HG03469 (cell line): ENCODE measurements at regions not wholly inside any gene's neighbourhood (a gene's known extent, or its start where the extent isn't known, plus 50 kb on each side); places are given as distances from the start of the nearest gene placed in this dataset.

ENCODE experiments used
- ATAC-seq: cut with Tn5 transposase; IDR thresholded peaks from one replicate; pipeline ENCODE4 v1.9.1; 2021; ENCODE audit warnings: mild to moderate bottlenecking, moderate library complexity, moderate number of reproducible peaks; ENCODE audit not compliant: unreplicated experiment

GRCh38 chr11:15859411-15859810, 496.9 kb downstream of the SOX6 start:
- ATAC-seq: no peak

GRCh38 chr11:15861256-15861655, 495.1 kb downstream of the SOX6 start:
- ATAC-seq: no peak

GRCh38 chr11:15863411-15863810, 492.9 kb downstream of the SOX6 start:
- no peak for ATAC-seq

- ATAC-seq: no peak
These were observed 492.1 kb downstream of the SOX6 start for GRCh38 chr11:15864026-15864805.

- ATAC-seq: no peak
These were observed 490.9 kb downstream of the SOX6 start for GRCh38 chr11:15865212-15865987.

- ATAC-seq: no peak
These were observed 488.5 kb downstream of the SOX6 start for GRCh38 chr11:15867871-15868270.

- ATAC-seq: no peak
These were observed 485.4 kb downstream of the SOX6 start for GRCh38 chr11:15870911-15871310.

GRCh38 chr11:15871904-15872626, 484.3 kb downstream of the SOX6 start:
- ATAC-seq: no peak

GRCh38 chr11:15873501-15873900, 482.8 kb downstream of the SOX6 start:
- ATAC-seq: no peak

- ATAC-seq: no peak
These were observed 481.6 kb downstream of the SOX6 start for GRCh38 chr11:15874704-15875103.

GRCh38 chr11:15875393-15875792, 481.0 kb downstream of the SOX6 start:
- ATAC-seq: no peak

- ATAC-seq: no peak
These were observed 480.4 kb downstream of the SOX6 start for GRCh38 chr11:15875943-15876342.

- ATAC-seq: no peak
These were observed 477.6 kb downstream of the SOX6 start for GRCh38 chr11:15878756-15879155.

GRCh38 chr11:15880291-15880690, 476.1 kb downstream of the SOX6 start:
- ATAC-seq: no peak

GRCh38 chr11:15882876-15883454, 473.4 kb downstream of the SOX6 start:
- no peak for ATAC-seq

GRCh38 chr11:15883455-15883920, 472.9 kb downstream of the SOX6 start:
- no peak for ATAC-seq

- ATAC-seq: no peak
These were observed 472.2 kb downstream of the SOX6 start for GRCh38 chr11:15884141-15884540.

- no peak for ATAC-seq
These were observed 471.4 kb downstream of the SOX6 start for GRCh38 chr11:15884777-15885540.

GRCh38 chr11:15885854-15886253, 470.5 kb downstream of the SOX6 start:
- ATAC-seq: no peak

- no peak for ATAC-seq
These were observed 470.0 kb downstream of the SOX6 start for GRCh38 chr11:15886299-15886698.
